Stomach (tissue), 4 donors: ENCODE measurements at regions not wholly inside any gene's neighbourhood (a gene's known extent, or its start where the extent isn't known, plus 50 kb on each side); places are given as distances from the start of the nearest gene placed in this dataset.

Source experiments
- POLR2A ChIP-seq, 4 donors: fragments of 450-650 bp; IDR thresholded peaks; one replicate each; pipeline ENCODE4 v1.6.1; 2016; ENCODE audit warnings: antibody characterized with exemption in 4 of 4, control low read depth in 2 of 4, mild to moderate bottlenecking in 1 of 4, moderate library complexity in 1 of 4
- POLR2AphosphoS5 ChIP-seq, 3 donors: sonication (generic); formaldehyde crosslinking; IDR thresholded peaks; one replicate each; pipeline ENCODE4 v1.6.1; 2016; ENCODE audit warnings: antibody characterized with exemption in 3 of 3
- TF ChIP-seq, protein P1 (sequence below), 7 experiments: fragments of 450-650 bp in 4 of 7; fragments of 200-600 bp in 3 of 7; sonication (generic) in 3 of 7; IDR thresholded peaks; one replicate each; pipeline ENCODE4 v1.5.1; 2016 to 2019; ENCODE audit warnings: antibody characterized with exemption in 7 of 7, control low read depth in 2 of 7, mild to moderate bottlenecking in 1 of 7

DNA sequence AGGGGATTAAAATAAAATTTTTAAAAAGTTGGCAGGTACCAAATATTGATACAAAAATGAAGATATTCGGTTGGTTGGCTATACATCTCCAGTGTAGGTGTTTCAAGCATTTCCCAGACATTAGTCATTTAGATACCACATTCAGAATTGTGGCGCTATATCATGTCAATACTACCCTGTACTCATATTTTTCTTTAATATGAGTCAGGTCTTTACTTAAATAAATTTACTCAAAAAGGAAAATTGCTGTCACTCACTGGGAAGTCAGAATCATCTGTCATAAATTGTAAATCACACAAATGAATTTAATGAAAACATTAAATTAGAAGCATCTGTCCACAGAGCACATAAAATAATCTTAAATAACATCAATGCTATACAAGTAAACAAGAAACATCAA lies 134.2 kb downstream of the TSHZ3 start:
- TF ChIP-seq, protein P1, sequence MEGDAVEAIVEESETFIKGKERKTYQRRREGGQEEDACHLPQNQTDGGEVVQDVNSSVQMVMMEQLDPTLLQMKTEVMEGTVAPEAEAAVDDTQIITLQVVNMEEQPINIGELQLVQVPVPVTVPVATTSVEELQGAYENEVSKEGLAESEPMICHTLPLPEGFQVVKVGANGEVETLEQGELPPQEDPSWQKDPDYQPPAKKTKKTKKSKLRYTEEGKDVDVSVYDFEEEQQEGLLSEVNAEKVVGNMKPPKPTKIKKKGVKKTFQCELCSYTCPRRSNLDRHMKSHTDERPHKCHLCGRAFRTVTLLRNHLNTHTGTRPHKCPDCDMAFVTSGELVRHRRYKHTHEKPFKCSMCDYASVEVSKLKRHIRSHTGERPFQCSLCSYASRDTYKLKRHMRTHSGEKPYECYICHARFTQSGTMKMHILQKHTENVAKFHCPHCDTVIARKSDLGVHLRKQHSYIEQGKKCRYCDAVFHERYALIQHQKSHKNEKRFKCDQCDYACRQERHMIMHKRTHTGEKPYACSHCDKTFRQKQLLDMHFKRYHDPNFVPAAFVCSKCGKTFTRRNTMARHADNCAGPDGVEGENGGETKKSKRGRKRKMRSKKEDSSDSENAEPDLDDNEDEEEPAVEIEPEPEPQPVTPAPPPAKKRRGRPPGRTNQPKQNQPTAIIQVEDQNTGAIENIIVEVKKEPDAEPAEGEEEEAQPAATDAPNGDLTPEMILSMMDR (IDR thresholded peaks at IDR 0.05): no peak
- TF ChIP-seq POLR2A (IDR thresholded peaks at IDR 0.05) (no peak), POLR2AphosphoS5 (IDR thresholded peaks at IDR 0.05) (no peak)
